ENCODE measurements at regions not wholly inside any gene's neighbourhood (a gene's known extent, or its start where the extent isn't known, plus 50 kb on each side); places are given as distances from the start of the nearest gene placed in this dataset.
"Not testable (repeated sequence)": the region's sequence is repeated elsewhere in the genome, so short reads cannot be mapped to it uniquely, and the experiment has no call there.

GRCh38 chr7:73154586-73155038 is 68.8 kb upstream of the SPDYE9 start:
- intact Hi-C loops (cut with micrococcal nuclease) = not testable (repeated sequence)

DNA sequence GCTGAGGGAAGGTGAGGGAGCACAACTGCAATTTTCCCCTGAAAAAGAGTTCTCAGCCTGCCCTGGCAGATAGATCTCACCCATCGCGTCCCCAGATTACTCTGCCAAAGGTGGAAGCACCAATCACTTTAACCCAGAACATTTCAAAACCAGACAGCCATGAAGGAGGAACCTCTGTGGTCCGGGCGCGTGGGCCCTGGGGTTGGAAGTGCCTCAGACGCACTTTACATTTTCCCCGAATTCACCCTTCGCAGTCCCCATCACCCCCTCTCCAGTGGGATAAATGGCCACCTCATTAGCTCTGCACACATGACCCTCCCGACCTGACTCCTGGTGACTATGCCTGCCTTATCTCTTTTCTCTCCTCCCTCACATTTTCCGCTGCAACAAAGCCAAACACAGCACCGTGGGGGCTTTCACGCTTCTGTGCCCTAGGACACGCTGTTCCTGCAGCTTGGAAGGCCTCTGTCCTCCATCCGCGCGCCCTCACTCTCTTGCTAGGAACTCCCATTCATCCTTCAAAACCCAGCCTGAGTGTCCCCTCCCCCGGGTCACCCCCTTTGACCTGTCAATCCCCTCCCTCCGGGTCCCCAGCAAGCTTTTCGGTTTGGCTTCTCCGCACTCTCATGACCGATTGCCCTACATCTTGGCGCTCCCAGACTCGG is 68.2 kb upstream of the SPDYE9 start:
- H3K4me3 ChIP-seq (ENCODE audit: insufficient read depth, low read depth, low read length); H3K56ac ChIP-seq (ENCODE audit: extremely low read depth, insufficient read depth, low read length); H3K79me1 ChIP-seq (ENCODE audit: low read depth in 1 of 2, low read length in 2 of 2); DNase-seq; intact Hi-C loops (cut with micrococcal nuclease); H4K5ac ChIP-seq (ENCODE audit: low read depth, low read length); H3K36me3 ChIP-seq (ENCODE audit: control insufficient read depth, insufficient read depth, low read length); H3K23ac ChIP-seq (ENCODE audit: low read depth, low read length); H4K20me1 ChIP-seq (ENCODE audit: insufficient read depth, low read length); BruUV-seq (replicated peaks); H2AK5ac ChIP-seq (ENCODE audit: low read depth, low read length); H4K8ac ChIP-seq (ENCODE audit: low read depth in 2 of 2, low read length in 2 of 2); H2AK9ac ChIP-seq (replicated peaks; ENCODE audit: low read depth, low read length, poor library complexity); H3K14ac ChIP-seq (replicated peaks; ENCODE audit: low read depth, low read length); H2BK15ac ChIP-seq (ENCODE audit: low read depth, low read length); dilution Hi-C loops (cut with HindIII; ENCODE audit: low sequenced_read_pairs, unreplicated experiment); H3K9me3 ChIP-seq (ENCODE audit: control insufficient read depth, insufficient read depth, low read length); H3K4ac ChIP-seq (ENCODE audit: low read depth, low read length); H3K4me2 ChIP-seq (ENCODE audit: low read depth, low read length); H3K27ac ChIP-seq (ENCODE audit: insufficient read depth, low read length); H3K27me3 ChIP-seq (ENCODE audit: control insufficient read depth, insufficient read depth, low read length); H2AFZ ChIP-seq (replicated peaks; ENCODE audit: low read length, poor library complexity); H4K91ac ChIP-seq (ENCODE audit: insufficient read depth, low read depth, low read length); H3K4me1 ChIP-seq (ENCODE audit: control insufficient read depth, insufficient read depth, low read length); ATAC-seq (ENCODE audit: low read depth); H3K9me1 ChIP-seq (ENCODE audit: insufficient read depth, low read length); H3K9ac ChIP-seq (ENCODE audit: low read depth, low read length); H2BK20ac ChIP-seq (ENCODE audit: low read depth, low read length); POLR2A ChIA-PET (ENCODE audit: unreplicated experiment); in situ Hi-C loops (cut with MboI; ENCODE audit: low sequenced_read_pairs); H3K18ac ChIP-seq (ENCODE audit: low read depth, low read length); CTCF ChIA-PET; H2BK120ac ChIP-seq (ENCODE audit: low read depth, low read length); H2BK5ac ChIP-seq (ENCODE audit: low read depth, low read length, poor library complexity, severe bottlenecking): not testable (repeated sequence)
- WGBS, 2 experiments (ENCODE audit: extremely low coverage in 2 of 2, insufficient read length in 1 of 2) = no CpG with 5 or more reads among the region's 23 CpGs

More at GRCh38 chr7:73154586-73155038, 68.8 kb upstream of the SPDYE9 start:
- H4K91ac ChIP-seq (ENCODE audit: insufficient read depth, low read depth, low read length); H3K4me1 ChIP-seq (ENCODE audit: control insufficient read depth, insufficient read depth, low read length); in situ Hi-C loops (cut with MboI; ENCODE audit: low sequenced_read_pairs); H2AFZ ChIP-seq (replicated peaks; ENCODE audit: low read length, poor library complexity); H4K5ac ChIP-seq (ENCODE audit: low read depth, low read length); BruUV-seq (replicated peaks); H4K8ac ChIP-seq (ENCODE audit: low read depth in 2 of 2, low read length in 2 of 2); H3K56ac ChIP-seq (ENCODE audit: extremely low read depth, insufficient read depth, low read length); H2BK15ac ChIP-seq (ENCODE audit: low read depth, low read length); H2BK120ac ChIP-seq (ENCODE audit: low read depth, low read length); H2BK20ac ChIP-seq (ENCODE audit: low read depth, low read length); H3K27me3 ChIP-seq (ENCODE audit: control insufficient read depth, insufficient read depth, low read length); H2BK5ac ChIP-seq (ENCODE audit: low read depth, low read length, poor library complexity, severe bottlenecking); H3K27ac ChIP-seq (ENCODE audit: insufficient read depth, low read length); H4K20me1 ChIP-seq (ENCODE audit: insufficient read depth, low read length); CTCF ChIA-PET; H3K4me2 ChIP-seq (ENCODE audit: low read depth, low read length); POLR2A ChIA-PET (ENCODE audit: unreplicated experiment); H2AK9ac ChIP-seq (replicated peaks; ENCODE audit: low read depth, low read length, poor library complexity); H3K9me3 ChIP-seq (ENCODE audit: control insufficient read depth, insufficient read depth, low read length); H3K4ac ChIP-seq (ENCODE audit: low read depth, low read length); dilution Hi-C loops (cut with HindIII; ENCODE audit: low sequenced_read_pairs, unreplicated experiment); H3K23ac ChIP-seq (ENCODE audit: low read depth, low read length); H3K9me1 ChIP-seq (ENCODE audit: insufficient read depth, low read length); H3K36me3 ChIP-seq (ENCODE audit: control insufficient read depth, insufficient read depth, low read length); H3K14ac ChIP-seq (replicated peaks; ENCODE audit: low read depth, low read length); H2AK5ac ChIP-seq (ENCODE audit: low read depth, low read length); H3K9ac ChIP-seq (ENCODE audit: low read depth, low read length); H3K79me1 ChIP-seq (ENCODE audit: low read depth in 1 of 2, low read length in 2 of 2); H3K18ac ChIP-seq (ENCODE audit: low read depth, low read length): not testable (repeated sequence)
- ATAC-seq (ENCODE audit: low read depth) (peak; percentile 81), DNase-seq (peak; percentile 58)
- TF ChIP-seq MAZ (IDR thresholded peaks at IDR 0.05; ENCODE audit: borderline replicate concordance, low read depth, low read length) = 0 out of 2 replicates have a peak, but pooled peaks have one; percentile 12
- no CpG with 5 or more reads among the region's 48 CpGs for WGBS, 2 experiments (ENCODE audit: extremely low coverage in 2 of 2, insufficient read length in 1 of 2)
- peak overlapping the region; percentile 40 for H3K4me3 ChIP-seq (ENCODE audit: insufficient read depth, low read depth, low read length)

All from IMR-90 (cell line).